ENCODE measurements at regions not wholly inside any gene's neighbourhood (a gene's known extent, or its start where the extent isn't known, plus 50 kb on each side); places are given as distances from the start of the nearest gene placed in this dataset.

GRCh38 chr6:62740596-62740995 is 454.6 kb upstream of the KHDRBS2 start:
- Histone ChIP-seq H3K4me2 (ENCODE audit: low read length) (no peak overlapping the region), H2BK120ac (ENCODE audit: low read depth, low read length) (no peak overlapping the region), H2AK5ac (ENCODE audit: low read length) (no peak overlapping the region), H3K56ac (ENCODE audit: low read length) (no peak overlapping the region), H3K23ac (ENCODE audit: low read length) (no peak overlapping the region), H3K4me1 (ENCODE audit: control insufficient read depth, low read depth, low read length) (no peaks in the 10 kb centered on the region), H2BK15ac (replicated peaks; ENCODE audit: low read depth) (no peak overlapping the region), H3K18ac (ENCODE audit: low read length) (no peak overlapping the region), H3K9ac (ENCODE audit: low read length) (no peak overlapping the region), H3K4me3 (ENCODE audit: low read length) (no peak overlapping the region), H2BK5ac (ENCODE audit: low read length) (no peak overlapping the region), H4K5ac (ENCODE audit: low read length) (no peak overlapping the region), H3K27me3 (ENCODE audit: insufficient read depth, low read length, poor library complexity) (no peaks in the 10 kb centered on the region), H3K79me2 (ENCODE audit: control insufficient read depth, insufficient read depth, low read length) (no peaks in the 10 kb centered on the region), H3K79me1 (ENCODE audit: low read length) (no peaks in the 10 kb centered on the region), H4K8ac (ENCODE audit: low read depth, low read length) (no peak overlapping the region), H3K4ac (ENCODE audit: low read depth, low read length) (no peak overlapping the region), H3K36me3 (ENCODE audit: control insufficient read depth, insufficient read depth, low read length) (no peaks in the 10 kb centered on the region), H3K27ac (ENCODE audit: low read depth, low read length) (no peak overlapping the region)
- DNase-seq = no peak
- no CpG with 5 or more reads among the region's 5 CpGs for WGBS (ENCODE audit: extremely low coverage, insufficient coverage, low lambda C conversion rate)

- no peaks in the 10 kb centered on the region for H3K4me1 ChIP-seq (ENCODE audit: control insufficient read depth, low read depth, low read length)
- no peak overlapping the region for H2BK120ac ChIP-seq (ENCODE audit: low read depth, low read length)
- no peak overlapping the region for H2AK5ac ChIP-seq (ENCODE audit: low read length)
- H3K4me2 ChIP-seq (ENCODE audit: low read length) = no peak overlapping the region
- H3K18ac ChIP-seq (ENCODE audit: low read length) = no peak overlapping the region
- no peak overlapping the region for H2BK15ac ChIP-seq (replicated peaks; ENCODE audit: low read depth)
- H3K56ac ChIP-seq (ENCODE audit: low read length) = no peak overlapping the region
- no peak for DNase-seq
- no peak overlapping the region for H4K5ac ChIP-seq (ENCODE audit: low read length)
- no peaks in the 10 kb centered on the region for H3K36me3 ChIP-seq (ENCODE audit: control insufficient read depth, insufficient read depth, low read length)
- H3K4me3 ChIP-seq (ENCODE audit: low read length) = no peak overlapping the region
- H4K8ac ChIP-seq (ENCODE audit: low read depth, low read length) = no peak overlapping the region
- no CpG with 5 or more reads among the region's 2 CpGs for WGBS (ENCODE audit: extremely low coverage, insufficient coverage, low lambda C conversion rate)
- H3K9ac ChIP-seq (ENCODE audit: low read length) = no peak overlapping the region
- H3K23ac ChIP-seq (ENCODE audit: low read length) = no peak overlapping the region
- H2BK5ac ChIP-seq (ENCODE audit: low read length) = no peak overlapping the region
- no peaks in the 10 kb centered on the region for H3K79me1 ChIP-seq (ENCODE audit: low read length)
- no peaks in the 10 kb centered on the region for H3K79me2 ChIP-seq (ENCODE audit: control insufficient read depth, insufficient read depth, low read length)
- H3K27me3 ChIP-seq (ENCODE audit: insufficient read depth, low read length, poor library complexity) = no peaks in the 10 kb centered on the region
- no peak overlapping the region for H3K4ac ChIP-seq (ENCODE audit: low read depth, low read length)
- no peak overlapping the region for H3K27ac ChIP-seq (ENCODE audit: low read depth, low read length)
Measured at GRCh38 chr6:62740171-62740570, 454.1 kb upstream of the KHDRBS2 start.

- Histone ChIP-seq H3K4me3 (ENCODE audit: low read length) (no peak overlapping the region), H3K4me1 (ENCODE audit: control insufficient read depth, low read depth, low read length) (no peaks in the 10 kb centered on the region), H3K23ac (ENCODE audit: low read length) (no peak overlapping the region), H2BK15ac (replicated peaks; ENCODE audit: low read depth) (no peak overlapping the region), H3K56ac (ENCODE audit: low read length) (no peak overlapping the region), H2BK120ac (ENCODE audit: low read depth, low read length) (no peak overlapping the region), H3K18ac (ENCODE audit: low read length) (no peak overlapping the region), H3K36me3 (ENCODE audit: control insufficient read depth, insufficient read depth, low read length) (no peaks in the 10 kb centered on the region), H3K79me2 (ENCODE audit: control insufficient read depth, insufficient read depth, low read length) (no peaks in the 10 kb centered on the region), H3K9ac (ENCODE audit: low read length) (no peak overlapping the region), H2AK5ac (ENCODE audit: low read length) (no peak overlapping the region), H2BK5ac (ENCODE audit: low read length) (no peak overlapping the region), H3K27me3 (ENCODE audit: insufficient read depth, low read length, poor library complexity) (no peaks in the 10 kb centered on the region), H3K79me1 (ENCODE audit: low read length) (no peaks in the 10 kb centered on the region), H3K4ac (ENCODE audit: low read depth, low read length) (no peak overlapping the region), H3K27ac (ENCODE audit: low read depth, low read length) (no peak overlapping the region), H3K4me2 (ENCODE audit: low read length) (no peak overlapping the region), H4K5ac (ENCODE audit: low read length) (no peak overlapping the region), H4K8ac (ENCODE audit: low read depth, low read length) (no peak overlapping the region)
- no CpG with 5 or more reads among the region's 2 CpGs for WGBS (ENCODE audit: extremely low coverage, insufficient coverage, low lambda C conversion rate)
- no peak for DNase-seq
Measured at GRCh38 chr6:62737792-62738191, 451.8 kb upstream of the KHDRBS2 start.

- no peak overlapping the region for H3K23ac ChIP-seq (ENCODE audit: low read length)
- no peak overlapping the region for H2AK5ac ChIP-seq (ENCODE audit: low read length)
- H3K9ac ChIP-seq (ENCODE audit: low read length) = no peak overlapping the region
- no peaks in the 10 kb centered on the region for H3K79me2 ChIP-seq (ENCODE audit: control insufficient read depth, insufficient read depth, low read length)
- no peak overlapping the region for H4K5ac ChIP-seq (ENCODE audit: low read length)
- no peak overlapping the region for H3K18ac ChIP-seq (ENCODE audit: low read length)
- H3K79me1 ChIP-seq (ENCODE audit: low read length) = no peaks in the 10 kb centered on the region
- H3K4me1 ChIP-seq (ENCODE audit: control insufficient read depth, low read depth, low read length) = no peaks in the 10 kb centered on the region
- no peaks in the 10 kb centered on the region for H3K36me3 ChIP-seq (ENCODE audit: control insufficient read depth, insufficient read depth, low read length)
- H3K4me2 ChIP-seq (ENCODE audit: low read length) = no peak overlapping the region
- no peak overlapping the region for H3K4me3 ChIP-seq (ENCODE audit: low read length)
- H3K56ac ChIP-seq (ENCODE audit: low read length) = no peak overlapping the region
- no peak overlapping the region for H2BK120ac ChIP-seq (ENCODE audit: low read depth, low read length)
- no peak overlapping the region for H2BK15ac ChIP-seq (replicated peaks; ENCODE audit: low read depth)
- WGBS (ENCODE audit: extremely low coverage, insufficient coverage, low lambda C conversion rate) = no CpG with 5 or more reads among the region's 2 CpGs
- no peak overlapping the region for H3K4ac ChIP-seq (ENCODE audit: low read depth, low read length)
- no peak for DNase-seq
- no peak overlapping the region for H4K8ac ChIP-seq (ENCODE audit: low read depth, low read length)
- H3K27ac ChIP-seq (ENCODE audit: low read depth, low read length) = no peak overlapping the region
- no peaks in the 10 kb centered on the region for H3K27me3 ChIP-seq (ENCODE audit: insufficient read depth, low read length, poor library complexity)
- no peak overlapping the region for H2BK5ac ChIP-seq (ENCODE audit: low read length)
Measured at GRCh38 chr6:62721408-62721807, 435.4 kb upstream of the KHDRBS2 start.

GRCh38 chr6:62716719-62717118 is 430.7 kb upstream of the KHDRBS2 start:
- Histone ChIP-seq H2AK5ac (ENCODE audit: low read length) (no peak overlapping the region), H3K4me3 (ENCODE audit: low read length) (no peak overlapping the region)

GRCh38 chr6:62714112-62714511 is 428.1 kb upstream of the KHDRBS2 start:
- Histone ChIP-seq H3K27ac (ENCODE audit: low read depth, low read length) (no peak overlapping the region), H2BK15ac (replicated peaks; ENCODE audit: low read depth) (no peak overlapping the region), H3K18ac (ENCODE audit: low read length) (no peak overlapping the region), H3K4me2 (ENCODE audit: low read length) (no peak overlapping the region), H2BK120ac (ENCODE audit: low read depth, low read length) (no peak overlapping the region), H4K5ac (ENCODE audit: low read length) (no peak overlapping the region), H4K8ac (ENCODE audit: low read depth, low read length) (no peak overlapping the region), H3K79me2 (ENCODE audit: control insufficient read depth, insufficient read depth, low read length) (no peaks in the 10 kb centered on the region), H3K4me3 (ENCODE audit: low read length) (no peak overlapping the region), H3K4ac (ENCODE audit: low read depth, low read length) (no peak overlapping the region), H3K36me3 (ENCODE audit: control insufficient read depth, insufficient read depth, low read length) (no peaks in the 10 kb centered on the region), H3K79me1 (ENCODE audit: low read length) (no peaks in the 10 kb centered on the region), H2BK5ac (ENCODE audit: low read length) (no peak overlapping the region), H2AK5ac (ENCODE audit: low read length) (no peak overlapping the region), H3K4me1 (ENCODE audit: control insufficient read depth, low read depth, low read length) (no peaks in the 10 kb centered on the region), H3K9ac (ENCODE audit: low read length) (no peak overlapping the region), H3K56ac (ENCODE audit: low read length) (no peak overlapping the region), H3K23ac (ENCODE audit: low read length) (no peak overlapping the region), H3K27me3 (ENCODE audit: insufficient read depth, low read length, poor library complexity) (no peaks in the 10 kb centered on the region)
- no peak for DNase-seq

More at GRCh38 chr6:62716719-62717118, 430.7 kb upstream of the KHDRBS2 start:
- Histone ChIP-seq H3K23ac (ENCODE audit: low read length) (no peak overlapping the region), H3K56ac (ENCODE audit: low read length) (no peak overlapping the region), H3K79me1 (ENCODE audit: low read length) (no peaks in the 10 kb centered on the region), H3K4me2 (ENCODE audit: low read length) (no peak overlapping the region), H3K27me3 (ENCODE audit: insufficient read depth, low read length, poor library complexity) (no peaks in the 10 kb centered on the region), H2BK15ac (replicated peaks; ENCODE audit: low read depth) (no peak overlapping the region), H3K18ac (ENCODE audit: low read length) (no peak overlapping the region), H3K4me1 (ENCODE audit: control insufficient read depth, low read depth, low read length) (no peaks in the 10 kb centered on the region), H3K27ac (ENCODE audit: low read depth, low read length) (no peak overlapping the region), H2BK120ac (ENCODE audit: low read depth, low read length) (no peak overlapping the region), H3K9ac (ENCODE audit: low read length) (no peak overlapping the region), H3K36me3 (ENCODE audit: control insufficient read depth, insufficient read depth, low read length) (no peaks in the 10 kb centered on the region), H4K8ac (ENCODE audit: low read depth, low read length) (no peak overlapping the region), H4K5ac (ENCODE audit: low read length) (no peak overlapping the region), H3K79me2 (ENCODE audit: control insufficient read depth, insufficient read depth, low read length) (no peaks in the 10 kb centered on the region), H3K4ac (ENCODE audit: low read depth, low read length) (no peak overlapping the region), H2BK5ac (ENCODE audit: low read length) (no peak overlapping the region)
- no peak for DNase-seq
- WGBS (ENCODE audit: extremely low coverage, insufficient coverage, low lambda C conversion rate) = no CpG with 5 or more reads among the region's 3 CpGs

All from mesendoderm (in vitro differentiated cells).